Progenitor cell of endocrine pancreas (in vitro differentiated cells): ENCODE measurements at regions not wholly inside any gene's neighbourhood (a gene's known extent, or its start where the extent isn't known, plus 50 kb on each side); places are given as distances from the start of the nearest gene placed in this dataset.

Experiments
- DNase-seq: peaks from one replicate; pipeline ENCODE4 v3.0.0; 2021; ENCODE audit warnings: low spot score; ENCODE audit not compliant: unreplicated experiment
- H3K27ac Mint-ChIP-seq: 2 replicates; pipeline ENCODE4 v1.8.0; 2021; ENCODE audit warnings: mild to moderate bottlenecking, moderate library complexity, mixed read lengths
- H3K27me3 Mint-ChIP-seq: 2 replicates; pipeline ENCODE4 v1.8.0; 2021; ENCODE audit warnings: mixed read lengths
- H3K36me3 Mint-ChIP-seq: 2 replicates; pipeline ENCODE4 v1.8.0; 2022; ENCODE audit warnings: mixed read lengths; ENCODE audit not compliant: insufficient read depth
- H3K4me1 Mint-ChIP-seq: 2 replicates; pipeline ENCODE4 v1.8.0; 2021; ENCODE audit warnings: low read depth, mixed read lengths
- H3K4me3 Mint-ChIP-seq: 2 replicates; pipeline ENCODE4 v1.8.0; 2021; ENCODE audit warnings: low read depth, mild to moderate bottlenecking, moderate library complexity, mixed read lengths
- H3K9me3 Mint-ChIP-seq: 2 replicates; pipeline ENCODE4 v1.8.0; 2021; ENCODE audit warnings: low read depth, mixed read lengths
- TF ChIP-seq, protein P1 (sequence below): fragments of 200-600 bp; sonication (generic); IDR thresholded peaks from one replicate; pipeline ENCODE4 v1.5.0; 2021; ENCODE audit warnings: antibody characterized with exemption, mild to moderate bottlenecking; ENCODE audit not compliant: unreplicated experiment

DNA sequence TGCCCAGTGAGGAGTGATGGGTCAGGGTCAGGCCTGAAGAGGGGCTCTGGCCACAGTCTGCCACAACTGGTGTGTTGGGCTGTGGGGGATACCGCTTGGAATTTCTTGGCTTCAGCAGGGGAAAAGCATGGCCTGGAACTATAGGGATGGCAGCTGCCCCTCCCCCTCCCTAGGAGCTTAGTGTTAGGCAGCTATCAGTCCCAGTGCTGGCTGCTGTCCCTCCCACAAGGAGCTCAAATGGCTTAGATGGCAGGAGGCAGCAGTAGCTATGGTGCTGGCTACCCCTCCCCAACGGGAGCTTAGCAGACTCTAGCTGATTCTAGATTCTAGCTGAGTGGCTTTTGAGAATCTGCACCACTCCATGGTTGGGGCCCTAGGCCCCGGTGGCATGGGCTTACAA lies 414.5 kb upstream of the HSF2 start:
- no peaks in the 10 kb centered on the region for H3K27me3 Mint-ChIP-seq
- TF ChIP-seq, protein P1, sequence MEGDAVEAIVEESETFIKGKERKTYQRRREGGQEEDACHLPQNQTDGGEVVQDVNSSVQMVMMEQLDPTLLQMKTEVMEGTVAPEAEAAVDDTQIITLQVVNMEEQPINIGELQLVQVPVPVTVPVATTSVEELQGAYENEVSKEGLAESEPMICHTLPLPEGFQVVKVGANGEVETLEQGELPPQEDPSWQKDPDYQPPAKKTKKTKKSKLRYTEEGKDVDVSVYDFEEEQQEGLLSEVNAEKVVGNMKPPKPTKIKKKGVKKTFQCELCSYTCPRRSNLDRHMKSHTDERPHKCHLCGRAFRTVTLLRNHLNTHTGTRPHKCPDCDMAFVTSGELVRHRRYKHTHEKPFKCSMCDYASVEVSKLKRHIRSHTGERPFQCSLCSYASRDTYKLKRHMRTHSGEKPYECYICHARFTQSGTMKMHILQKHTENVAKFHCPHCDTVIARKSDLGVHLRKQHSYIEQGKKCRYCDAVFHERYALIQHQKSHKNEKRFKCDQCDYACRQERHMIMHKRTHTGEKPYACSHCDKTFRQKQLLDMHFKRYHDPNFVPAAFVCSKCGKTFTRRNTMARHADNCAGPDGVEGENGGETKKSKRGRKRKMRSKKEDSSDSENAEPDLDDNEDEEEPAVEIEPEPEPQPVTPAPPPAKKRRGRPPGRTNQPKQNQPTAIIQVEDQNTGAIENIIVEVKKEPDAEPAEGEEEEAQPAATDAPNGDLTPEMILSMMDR = no peak
- no peak for DNase-seq
- H3K27ac Mint-ChIP-seq = no peak overlapping the region
- H3K4me1 Mint-ChIP-seq = no peaks in the 10 kb centered on the region
- H3K9me3 Mint-ChIP-seq = peaks cover 18% of the 10 kb centered on the region
- no peaks in the 10 kb centered on the region for H3K36me3 Mint-ChIP-seq
- H3K4me3 Mint-ChIP-seq = no peak overlapping the region

DNA sequence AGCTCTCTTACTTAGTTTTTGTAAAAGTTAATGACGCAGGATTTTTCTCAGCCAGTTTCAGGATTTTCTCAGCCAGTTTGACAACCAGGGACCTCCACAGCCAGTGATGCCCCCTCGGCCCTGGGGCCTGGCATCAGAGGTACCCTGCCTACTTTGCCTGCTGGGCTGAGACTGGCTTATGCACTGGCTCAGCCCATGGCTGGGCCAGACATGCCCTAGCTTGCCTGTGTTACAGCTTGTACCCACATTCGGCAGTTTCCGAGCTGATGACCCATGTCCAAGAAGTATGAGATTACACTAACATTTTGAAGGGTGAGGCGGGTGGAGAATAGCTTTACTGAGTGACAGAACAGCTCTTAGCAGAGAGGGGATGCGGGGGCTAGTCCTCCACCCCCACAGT lies 406.1 kb upstream of the HSF2 start:
- H3K27ac Mint-ChIP-seq = no peak overlapping the region
- TF ChIP-seq, protein P1 = no peak
- H3K4me1 Mint-ChIP-seq = no peaks in the 10 kb centered on the region
- DNase-seq = no peak
- no peak overlapping the region for H3K4me3 Mint-ChIP-seq
- H3K9me3 Mint-ChIP-seq = no peaks in the 10 kb centered on the region
- H3K27me3 Mint-ChIP-seq = no peaks in the 10 kb centered on the region
- H3K36me3 Mint-ChIP-seq = no peaks in the 10 kb centered on the region

DNA sequence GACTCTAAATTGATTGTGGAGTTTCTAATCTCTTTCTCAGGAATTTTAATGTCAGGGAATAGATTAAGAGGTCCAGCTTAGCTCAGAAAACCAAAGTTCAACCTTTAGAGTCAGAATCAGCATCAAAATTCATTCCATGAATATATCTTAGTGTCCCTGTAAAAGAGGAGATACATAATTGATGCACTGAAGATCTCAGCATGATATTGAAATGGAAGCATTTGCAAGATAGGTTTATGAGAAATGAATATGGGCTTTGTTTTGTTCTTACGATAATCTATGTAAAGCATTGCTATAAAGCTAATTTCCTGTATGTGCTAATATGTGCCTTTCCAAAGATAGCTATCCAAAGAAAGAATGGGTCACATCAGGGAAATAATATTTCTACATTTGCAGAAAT lies 404.5 kb upstream of the HSF2 start:
- TF ChIP-seq, protein P1 = no peak

DNA sequence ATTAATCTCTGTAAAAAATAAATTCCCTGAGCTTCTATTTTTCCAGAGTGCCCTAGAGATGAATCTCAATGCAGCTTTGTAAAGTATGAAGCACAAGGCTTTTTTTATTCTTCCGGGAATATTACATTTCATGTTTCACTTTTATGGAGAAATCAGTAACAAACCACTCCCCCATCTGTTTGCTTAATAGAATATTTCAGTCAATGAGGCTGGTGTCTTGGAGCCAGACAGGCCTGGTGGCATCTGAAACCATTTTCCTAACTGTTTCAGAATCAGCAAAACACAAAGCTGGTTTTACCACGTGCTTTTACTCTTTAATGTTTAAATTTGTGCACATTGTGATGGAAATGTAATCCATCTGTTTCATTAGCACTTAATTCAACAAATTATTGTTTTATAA lies 400.8 kb upstream of the HSF2 start:
- no peak for DNase-seq
- no peaks in the 10 kb centered on the region for H3K9me3 Mint-ChIP-seq
- TF ChIP-seq, protein P1 = no peak
- no peaks in the 10 kb centered on the region for H3K36me3 Mint-ChIP-seq
- no peak overlapping the region for H3K27ac Mint-ChIP-seq
- no peak overlapping the region for H3K4me3 Mint-ChIP-seq
- H3K4me1 Mint-ChIP-seq = no peaks in the 10 kb centered on the region
- H3K27me3 Mint-ChIP-seq = no peaks in the 10 kb centered on the region

More for the DNA sequence above, 404.5 kb upstream of the HSF2 start:
- Mint-ChIP-seq H3K4me1 (no peaks in the 10 kb centered on the region), H3K27me3 (no peaks in the 10 kb centered on the region), H3K4me3 (no peak overlapping the region), H3K9me3 (no peaks in the 10 kb centered on the region), H3K36me3 (no peaks in the 10 kb centered on the region), H3K27ac (no peak overlapping the region)
- DNase-seq = no peak

DNA sequence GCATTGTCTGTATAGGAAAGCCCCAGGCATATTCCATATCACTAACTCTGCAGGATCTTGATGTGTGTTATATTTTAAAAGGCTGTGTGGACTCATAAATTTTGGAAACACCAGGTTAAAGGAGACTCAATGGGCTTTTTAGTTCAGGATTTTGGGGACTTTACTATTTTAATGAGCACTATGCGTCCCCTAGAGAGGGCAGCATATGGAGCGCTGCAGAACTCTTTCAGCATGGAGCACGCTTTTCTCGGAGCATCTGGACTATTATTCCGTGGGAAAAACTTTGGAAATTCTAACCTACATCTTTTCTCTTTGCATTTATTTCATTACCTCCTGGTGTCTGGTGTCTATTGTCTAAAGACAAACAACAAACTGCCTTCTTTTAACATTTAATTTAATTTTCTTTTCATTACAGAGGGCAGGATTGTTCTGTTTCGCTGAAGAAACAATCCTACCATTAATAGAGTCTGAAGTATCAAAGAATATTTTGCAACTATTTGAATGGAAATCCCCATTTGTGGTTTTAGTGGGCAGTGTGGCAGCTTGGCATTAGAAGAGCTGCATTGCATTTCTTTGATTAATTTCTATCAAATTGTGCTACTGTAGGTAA lies 399.9 kb upstream of the HSF2 start:
- no peak for DNase-seq
- TF ChIP-seq, protein P1 = no peak
- H3K4me3 Mint-ChIP-seq = no peak overlapping the region
- no peaks in the 10 kb centered on the region for H3K9me3 Mint-ChIP-seq
- no peaks in the 10 kb centered on the region for H3K4me1 Mint-ChIP-seq
- H3K27me3 Mint-ChIP-seq = no peaks in the 10 kb centered on the region
- no peak overlapping the region for H3K27ac Mint-ChIP-seq
- no peaks in the 10 kb centered on the region for H3K36me3 Mint-ChIP-seq
